Pancreas (tissue), 10 donors: ENCODE measurements at regions not wholly inside any gene's neighbourhood (a gene's known extent, or its start where the extent isn't known, plus 50 kb on each side); places are given as distances from the start of the nearest gene placed in this dataset.

Experiments
- ATAC-seq, 4 donors: fragments of 200-7000 bp; cut with Tn5 transposase; one replicate each; pipeline versions ENCODE4 v1.8.0 to v1.9.1; 2020; ENCODE audit warnings: mild to moderate bottlenecking in 4 of 4, moderate library complexity in 4 of 4
- DNase-seq, 6 donors: peaks; one replicate each; pipeline ENCODE4 v3.0.0-alpha.2; 2020
- FAIRE-seq: peaks from 2 replicates; lab custom pipeline; 2012; peaks lifted over from hg19 to GRCh38; lab: Jason Lieb, UNC
- H3K27ac ChIP-seq, 4 donors: fragments of 200-600 bp; sonication (generic); 1 replicate in 3 of 4; 2 replicates in 1 of 4; pipeline versions ENCODE4 v1.5.0 to v1.8.0; 2020
- H3K27me3 ChIP-seq, 4 donors: fragments of 200-600 bp; one replicate each; pipeline ENCODE4 v1.8.0; 2021
- H3K36me3 ChIP-seq, 3 donors: fragments of 200-600 bp; sonication (generic) in 1 of 3; one replicate each; pipeline versions ENCODE4 v1.5.0 to v1.8.0; 2020 to 2021
- H3K4me1 ChIP-seq, 3 donors: fragments of 200-600 bp; one replicate each; pipeline ENCODE4 v1.8.0; 2021
- H3K4me3 ChIP-seq, 4 donors: fragments of 200-600 bp; sonication (generic) in 2 of 4; one replicate each; pipeline versions ENCODE4 v1.5.0 to v1.8.0; 2020 to 2021
- H3K9me3 ChIP-seq, 4 donors: fragments of 200-600 bp; one replicate each; pipeline ENCODE4 v1.8.0; 2021
- WGBS, 2 donors: extraction: QIAGEN DNeasy Blood & Tissue Kit; methylation state at CpG; one replicate each; pipeline ENCODE4 v1.1.7; 2013; 5-methylcytosine and 5-hydroxymethylcytosine counted together
- intact Hi-C, 3 donors: fragments of 100-400 bp; cut with DNase I; formaldehyde crosslinking; loops; one replicate each; pipeline versions ENCODE4 v1.11.1 to v1.14.2; 2022
- TF ChIP-seq, protein P1 (sequence below), 4 donors: fragments of 200-600 bp; sonication (generic) in 3 of 4; IDR thresholded peaks; one replicate each; pipeline versions ENCODE4 v1.5.0 to v1.8.0; 2021; ENCODE audit warnings: antibody characterized with exemption in 4 of 4
- donor health status: healthy with polysubstance abuse.
- donor health status: DM: no; HTN: no; CAD: no; lungs with moderate emphysema.
- donor health status: DM: no; HTN: no; CAD: no.
- donor health status: control.
- donor health status: control.
- donor health status: Bipolar disorder and iron deficiency.
- donor health status: DM: yes; HTN: yes; CAD: no.
- donor health status: DM: no; HTN: no; CAD: no.
- donor health status: DM: no; HTN: no; CAD: no.
- donor health status: DM: yes; HTN: yes; CAD: no.

DNA sequence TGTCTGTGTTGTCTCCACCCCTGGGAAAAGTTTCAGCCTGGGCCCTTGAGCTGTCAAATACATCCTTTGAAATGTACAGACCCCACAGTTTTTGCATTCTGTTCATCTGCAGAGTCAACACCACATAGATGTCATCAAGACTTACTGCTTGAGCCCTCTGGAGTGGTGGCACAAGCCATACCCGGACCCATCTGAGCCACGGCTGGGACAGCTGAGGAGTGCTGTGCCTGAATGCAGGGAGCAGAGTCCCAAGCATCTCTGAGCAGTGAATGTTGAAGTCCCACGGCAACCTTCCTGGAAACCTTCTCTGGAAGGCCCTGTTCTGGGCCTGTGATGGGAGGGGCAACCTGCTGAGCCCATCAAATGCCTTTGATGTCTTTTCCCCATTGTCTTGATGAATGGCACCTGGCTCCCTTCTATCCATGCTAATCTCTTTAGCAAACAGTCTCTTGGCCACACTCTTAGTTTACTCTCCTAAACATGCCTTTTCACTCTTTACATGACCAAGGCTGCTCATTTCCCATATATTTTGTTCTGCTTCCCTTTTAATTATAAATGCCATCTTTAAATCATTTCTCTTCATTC, 92.5 kb downstream of the ATPSCKMT start:
- no peak overlapping the region for H3K27ac ChIP-seq
- no peaks in the 10 kb centered on the region for H3K4me1 ChIP-seq
- no peak for FAIRE-seq
- no peaks in the 10 kb centered on the region for H3K36me3 ChIP-seq
- WGBS, 2 donors: 33 to 40% methylated on average over 3 of the region's 3 CpGs
- no peak overlapping the region for H3K4me3 ChIP-seq
- peak in 3 of 4 donors; percentile 43 to 85 (median 60) for ATAC-seq
- intact Hi-C loops: no loop called here
- DNase-seq: peak in 1 of 6 donors; percentile 22
- H3K27me3 ChIP-seq: peaks cover 0 to 5% (median 0%) of the 10 kb centered on the region in 4 donors
- TF ChIP-seq, protein P1, sequence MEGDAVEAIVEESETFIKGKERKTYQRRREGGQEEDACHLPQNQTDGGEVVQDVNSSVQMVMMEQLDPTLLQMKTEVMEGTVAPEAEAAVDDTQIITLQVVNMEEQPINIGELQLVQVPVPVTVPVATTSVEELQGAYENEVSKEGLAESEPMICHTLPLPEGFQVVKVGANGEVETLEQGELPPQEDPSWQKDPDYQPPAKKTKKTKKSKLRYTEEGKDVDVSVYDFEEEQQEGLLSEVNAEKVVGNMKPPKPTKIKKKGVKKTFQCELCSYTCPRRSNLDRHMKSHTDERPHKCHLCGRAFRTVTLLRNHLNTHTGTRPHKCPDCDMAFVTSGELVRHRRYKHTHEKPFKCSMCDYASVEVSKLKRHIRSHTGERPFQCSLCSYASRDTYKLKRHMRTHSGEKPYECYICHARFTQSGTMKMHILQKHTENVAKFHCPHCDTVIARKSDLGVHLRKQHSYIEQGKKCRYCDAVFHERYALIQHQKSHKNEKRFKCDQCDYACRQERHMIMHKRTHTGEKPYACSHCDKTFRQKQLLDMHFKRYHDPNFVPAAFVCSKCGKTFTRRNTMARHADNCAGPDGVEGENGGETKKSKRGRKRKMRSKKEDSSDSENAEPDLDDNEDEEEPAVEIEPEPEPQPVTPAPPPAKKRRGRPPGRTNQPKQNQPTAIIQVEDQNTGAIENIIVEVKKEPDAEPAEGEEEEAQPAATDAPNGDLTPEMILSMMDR (IDR thresholded peaks at IDR 0.05): no peak
- H3K9me3 ChIP-seq: no peaks in the 10 kb centered on the region

DNA sequence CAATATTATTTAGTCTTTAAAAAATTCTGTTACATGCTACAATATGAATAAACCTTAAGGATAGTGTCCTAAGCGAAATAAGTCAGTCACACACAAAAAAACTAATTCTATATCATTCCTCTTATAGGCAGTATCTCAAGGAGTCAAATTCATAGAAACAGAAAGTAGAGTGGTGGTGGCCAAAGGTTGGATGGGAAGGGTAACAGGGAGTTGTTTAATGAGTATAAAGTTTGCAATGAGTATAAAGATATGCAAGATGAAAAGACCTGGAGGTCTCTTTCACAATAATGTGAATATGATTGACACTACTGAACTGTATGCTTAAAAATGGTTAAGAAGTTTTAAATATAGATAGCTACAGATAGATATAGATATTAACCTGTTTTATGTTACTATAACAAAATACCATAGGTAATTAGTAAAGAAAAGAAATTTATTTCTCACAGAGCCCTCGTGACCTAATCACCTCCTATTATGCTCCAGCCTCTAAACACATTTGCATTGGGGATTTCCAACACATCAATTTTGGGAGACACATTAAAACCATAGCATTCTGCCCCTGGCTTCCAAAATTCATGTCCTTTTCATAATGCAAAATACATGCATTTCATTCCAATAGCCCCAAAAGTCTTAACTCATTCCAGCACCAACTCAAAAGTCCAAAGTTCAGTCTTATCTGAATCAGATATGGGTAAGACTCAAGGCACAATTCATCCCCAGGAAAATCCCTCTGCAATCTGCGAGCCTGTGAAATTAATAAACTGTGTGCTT, 93.6 kb downstream of the ATPSCKMT start:
- Histone ChIP-seq H3K27ac (no peak overlapping the region), H3K4me3 (no peak overlapping the region), H3K4me1 (no peaks in the 10 kb centered on the region), H3K27me3 (peaks cover 0 to 5% (median 0%) of the 10 kb centered on the region in 4 donors), H3K36me3 (no peaks in the 10 kb centered on the region), H3K9me3 (no peaks in the 10 kb centered on the region)
- FAIRE-seq: no peak
- intact Hi-C loops: no loop called here
- TF ChIP-seq, protein P1 (IDR thresholded peaks at IDR 0.05): no peak
- no peak for DNase-seq
- 65 to 66% methylated on average over 3 of the region's 3 CpGs for WGBS, 2 donors
- peak in 1 of 4 donors; percentile 41 for ATAC-seq

DNA sequence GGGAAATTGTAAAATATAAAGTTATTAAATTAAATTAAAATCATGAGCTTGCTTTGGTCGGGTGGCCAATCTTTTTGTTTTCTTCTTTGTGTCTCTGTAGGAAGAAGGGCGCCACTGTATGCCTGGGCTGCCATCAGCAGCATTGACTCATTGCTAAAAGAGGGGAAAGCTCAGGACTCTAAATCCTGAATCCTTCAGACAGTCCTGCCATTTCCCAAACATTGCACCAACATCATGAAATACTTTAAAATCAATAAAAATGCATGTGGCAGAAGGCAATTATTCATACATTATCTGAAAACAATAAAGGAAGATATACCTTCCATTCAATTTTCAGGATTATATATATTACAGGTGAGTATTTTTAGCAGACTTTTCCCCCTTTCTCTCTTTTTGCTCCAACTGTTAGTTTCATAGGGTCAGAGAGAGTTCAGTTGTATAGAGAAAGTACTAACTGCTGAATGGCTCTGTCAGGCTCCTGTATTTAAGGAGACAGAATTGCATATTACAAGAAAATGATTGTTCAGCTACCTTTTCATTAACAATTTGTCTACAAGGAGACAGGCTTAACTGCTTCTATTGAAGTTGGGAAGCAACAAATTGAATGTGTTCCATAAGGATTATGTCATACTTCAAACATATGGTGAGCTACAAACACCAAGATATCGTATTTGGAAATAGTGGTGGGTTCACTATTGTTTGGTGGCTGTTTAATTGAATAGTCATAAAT, 95.7 kb downstream of the ATPSCKMT start:
- H3K27ac ChIP-seq: no peak overlapping the region
- intact Hi-C loops: no loop called here
- FAIRE-seq: no peak
- no peaks in the 10 kb centered on the region for H3K9me3 ChIP-seq
- H3K4me3 ChIP-seq: no peak overlapping the region
- ATAC-seq: no peak
- no peaks in the 10 kb centered on the region for H3K4me1 ChIP-seq
- WGBS, 2 donors: 63 to 77% methylated on average over 3 of the region's 3 CpGs
- TF ChIP-seq, protein P1 (IDR thresholded peaks at IDR 0.05): no peak
- DNase-seq: no peak
- H3K36me3 ChIP-seq: no peaks in the 10 kb centered on the region
- H3K27me3 ChIP-seq: peaks cover 0 to 5% (median 0%) of the 10 kb centered on the region in 4 donors

DNA sequence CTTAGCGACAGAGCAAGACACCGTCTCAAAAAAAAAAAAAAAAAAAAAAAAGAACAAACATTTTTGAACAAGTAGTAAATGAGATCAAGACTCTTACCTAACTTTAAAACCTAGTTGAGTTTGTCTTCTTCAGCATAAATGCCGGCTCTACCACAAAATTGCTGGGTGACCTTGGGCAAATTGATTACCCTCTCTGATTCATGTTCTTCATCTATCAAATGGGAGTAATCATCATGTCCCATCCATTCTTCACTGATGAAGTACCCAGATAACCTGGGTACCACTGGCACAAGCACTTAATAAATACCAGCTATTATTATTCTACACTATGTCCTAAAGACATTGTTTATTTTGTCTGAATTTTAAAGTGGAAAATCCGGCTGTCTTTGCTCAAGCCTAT, 96.3 kb downstream of the ATPSCKMT start:
- H3K27ac ChIP-seq: no peak overlapping the region
- no peaks in the 10 kb centered on the region for H3K4me1 ChIP-seq
- H3K36me3 ChIP-seq: no peaks in the 10 kb centered on the region
- DNase-seq (no peak), ATAC-seq (no peak), FAIRE-seq (no peak)
- intact Hi-C loops: no loop called here
- H3K27me3 ChIP-seq: peaks cover 0 to 5% (median 0%) of the 10 kb centered on the region in 4 donors
- WGBS, 2 donors: 69 to 77% methylated on average over 4 of the region's 4 CpGs
- H3K4me3 ChIP-seq: no peak overlapping the region
- H3K9me3 ChIP-seq: no peaks in the 10 kb centered on the region
- TF ChIP-seq, protein P1 (IDR thresholded peaks at IDR 0.05): no peak
